ENCODE measurements at regions not wholly inside any gene's neighbourhood (a gene's known extent, or its start where the extent isn't known, plus 50 kb on each side); places are given as distances from the start of the nearest gene placed in this dataset.
"Not testable (repeated sequence)": the region's sequence is repeated elsewhere in the genome, so short reads cannot be mapped to it uniquely, and the experiment has no call there.

GRCh38 chr18:10131460-10132395 lies 217.9 kb downstream of the VAPA start:
- Histone ChIP-seq H3K27ac (ENCODE audit: low read length) (no peak overlapping the region), H4K20me1 (ENCODE audit: insufficient read depth, low read length) (no peaks in the 10 kb centered on the region), H3K4me3 (ENCODE audit: low read length) (no peak overlapping the region), H2AFZ (ENCODE audit: low read length) (no peak overlapping the region), H3K9me3 (replicated peaks; ENCODE audit: insufficient read depth, low read length) (no peaks in the 10 kb centered on the region), H3K4me1 (ENCODE audit: low read length) (no peaks in the 10 kb centered on the region), H3K9ac (ENCODE audit: low read length) (no peak overlapping the region), H3K79me2 (ENCODE audit: low read length) (no peaks in the 10 kb centered on the region), H3K4me2 (ENCODE audit: low read depth, low read length) (no peak overlapping the region), H3F3A (ENCODE audit: insufficient read depth, low read length) (no peaks in the 10 kb centered on the region), H3K27me3 (replicated peaks; ENCODE audit: insufficient read depth, low read length) (no peaks in the 10 kb centered on the region), H3K9me2 (replicated peaks; ENCODE audit: insufficient read depth, low read length) (no peaks in the 10 kb centered on the region), H3K36me3 (replicated peaks; ENCODE audit: insufficient read depth, low read length) (no peaks in the 10 kb centered on the region)
- DNase-seq, result no peak
- TF ChIP-seq EZH2phosphoT487 (IDR thresholded peaks at IDR 0.05; ENCODE audit: low read length) (no peak), EZH2 (optimal IDR thresholded peaks at IDR 0.05; ENCODE audit: low read depth, low read length) (no peak), CTCF (IDR thresholded peaks at IDR 0.05; ENCODE audit: low read length) (no peak)

GRCh38 chr18:10133516-10133915 lies 219.7 kb downstream of the VAPA start:
- Histone ChIP-seq H2AFZ (ENCODE audit: low read length) (no peak overlapping the region), H3K27ac (ENCODE audit: low read length) (no peak overlapping the region), H3K4me1 (ENCODE audit: low read length) (no peaks in the 10 kb centered on the region), H3K4me3 (ENCODE audit: low read length) (no peak overlapping the region), H3K4me2 (ENCODE audit: low read depth, low read length) (no peak overlapping the region), H3K27me3 (replicated peaks; ENCODE audit: insufficient read depth, low read length) (no peaks in the 10 kb centered on the region), H3K9ac (ENCODE audit: low read length) (no peak overlapping the region), H4K20me1 (ENCODE audit: insufficient read depth, low read length) (no peaks in the 10 kb centered on the region), H3K36me3 (replicated peaks; ENCODE audit: insufficient read depth, low read length) (no peaks in the 10 kb centered on the region), H3K9me3 (replicated peaks; ENCODE audit: insufficient read depth, low read length) (no peaks in the 10 kb centered on the region), H3K9me2 (replicated peaks; ENCODE audit: insufficient read depth, low read length) (no peaks in the 10 kb centered on the region), H3K79me2 (ENCODE audit: low read length) (no peaks in the 10 kb centered on the region), H3F3A (ENCODE audit: insufficient read depth, low read length) (no peaks in the 10 kb centered on the region)
- TF ChIP-seq CTCF (IDR thresholded peaks at IDR 0.05; ENCODE audit: low read length) (no peak), EZH2phosphoT487 (IDR thresholded peaks at IDR 0.05; ENCODE audit: low read length) (no peak), EZH2 (optimal IDR thresholded peaks at IDR 0.05; ENCODE audit: low read depth, low read length) (no peak)
- no peak for DNase-seq

GRCh38 chr18:10134204-10134603 lies 220.4 kb downstream of the VAPA start:
- H3K27me3 ChIP-seq (replicated peaks; ENCODE audit: insufficient read depth, low read length), result no peaks in the 10 kb centered on the region
- H3F3A ChIP-seq (ENCODE audit: insufficient read depth, low read length), result no peaks in the 10 kb centered on the region
- H3K9ac ChIP-seq (ENCODE audit: low read length), result no peak overlapping the region
- H3K9me2 ChIP-seq (replicated peaks; ENCODE audit: insufficient read depth, low read length), result no peaks in the 10 kb centered on the region
- H3K27ac ChIP-seq (ENCODE audit: low read length), result no peak overlapping the region
- TF ChIP-seq EZH2 (optimal IDR thresholded peaks at IDR 0.05; ENCODE audit: low read depth, low read length) (no peak), CTCF (IDR thresholded peaks at IDR 0.05; ENCODE audit: low read length) (no peak), EZH2phosphoT487 (IDR thresholded peaks at IDR 0.05; ENCODE audit: low read length) (no peak)
- no peaks in the 10 kb centered on the region for H4K20me1 ChIP-seq (ENCODE audit: insufficient read depth, low read length)
- no peak for DNase-seq
- H3K4me2 ChIP-seq (ENCODE audit: low read depth, low read length), result no peak overlapping the region
- H3K4me3 ChIP-seq (ENCODE audit: low read length), result no peak overlapping the region
- H2AFZ ChIP-seq (ENCODE audit: low read length), result no peak overlapping the region
- no peaks in the 10 kb centered on the region for H3K9me3 ChIP-seq (replicated peaks; ENCODE audit: insufficient read depth, low read length)
- H3K4me1 ChIP-seq (ENCODE audit: low read length), result no peaks in the 10 kb centered on the region
- H3K79me2 ChIP-seq (ENCODE audit: low read length), result no peaks in the 10 kb centered on the region
- no peaks in the 10 kb centered on the region for H3K36me3 ChIP-seq (replicated peaks; ENCODE audit: insufficient read depth, low read length)

- not testable (repeated sequence) for H3K9me2 ChIP-seq (replicated peaks; ENCODE audit: insufficient read depth, low read length); H4K20me1 ChIP-seq (ENCODE audit: insufficient read depth, low read length); H3K27ac ChIP-seq (ENCODE audit: low read length); H3K79me2 ChIP-seq (ENCODE audit: low read length); H3K27me3 ChIP-seq (replicated peaks; ENCODE audit: insufficient read depth, low read length); H3F3A ChIP-seq (ENCODE audit: insufficient read depth, low read length); DNase-seq; H3K9ac ChIP-seq (ENCODE audit: low read length); H3K4me1 ChIP-seq (ENCODE audit: low read length); H3K36me3 ChIP-seq (replicated peaks; ENCODE audit: insufficient read depth, low read length); H3K4me3 ChIP-seq (ENCODE audit: low read length); H2AFZ ChIP-seq (ENCODE audit: low read length); H3K9me3 ChIP-seq (replicated peaks; ENCODE audit: insufficient read depth, low read length); H3K4me2 ChIP-seq (ENCODE audit: low read depth, low read length)
Observed at GRCh38 chr18:10134749-10135148, 220.9 kb downstream of the VAPA start.

Measured in MM.1S (cell line).